ENCODE measurements at regions not wholly inside any gene's neighbourhood (a gene's known extent, or its start where the extent isn't known, plus 50 kb on each side); places are given as distances from the start of the nearest gene placed in this dataset.
"Not testable (repeated sequence)": the region's sequence is repeated elsewhere in the genome, so short reads cannot be mapped to it uniquely, and the experiment has no call there.

GRCh38 chr2:179385756-179386155 lies 121.1 kb upstream of the SESTD1 start:
- not testable (repeated sequence) for DNase-seq

GRCh38 chr2:179383975-179384374 lies 119.3 kb upstream of the SESTD1 start:
- DNase-seq: no peak

GRCh38 chr2:179377296-179377695 lies 112.7 kb upstream of the SESTD1 start:
- no peak for DNase-seq

GRCh38 chr2:179376881-179377280 lies 112.2 kb upstream of the SESTD1 start:
- DNase-seq: no peak

- DNase-seq: no peak
Measured at GRCh38 chr2:179373816-179374215, 109.2 kb upstream of the SESTD1 start.

- DNase-seq: not testable (repeated sequence)
Measured at GRCh38 chr2:179365561-179365960, 100.9 kb upstream of the SESTD1 start.

GRCh38 chr2:179355881-179356280 lies 91.2 kb upstream of the SESTD1 start:
- DNase-seq: no peak

- no peak for DNase-seq
Measured at GRCh38 chr2:179354739-179355537, 90.3 kb upstream of the SESTD1 start.

- no peak for DNase-seq
Measured at GRCh38 chr2:179354296-179354695, 89.7 kb upstream of the SESTD1 start.

- DNase-seq: no peak
Measured at GRCh38 chr2:179352181-179352580, 87.5 kb upstream of the SESTD1 start.

- no peak for DNase-seq
Measured at GRCh38 chr2:179351057-179351456, 86.4 kb upstream of the SESTD1 start.

- DNase-seq: no peak
Measured at GRCh38 chr2:179349670-179350303, 85.2 kb upstream of the SESTD1 start.

GRCh38 chr2:179348906-179349305 lies 84.3 kb upstream of the SESTD1 start:
- DNase-seq: no peak

- no peak for DNase-seq
Measured at GRCh38 chr2:179344970-179345369, 80.3 kb upstream of the SESTD1 start.

GRCh38 chr2:179344280-179344964 lies 79.8 kb upstream of the SESTD1 start:
- no peak for DNase-seq

- no peak for DNase-seq
Measured at GRCh38 chr2:179343945-179344279, 79.3 kb upstream of the SESTD1 start.

GRCh38 chr2:179341152-179341866 lies 76.7 kb upstream of the SESTD1 start:
- DNase-seq: no peak

- DNase-seq: peak; percentile 12
Measured at GRCh38 chr2:179340678-179341077, 76.0 kb upstream of the SESTD1 start.

GRCh38 chr2:179338681-179339080 lies 74.0 kb upstream of the SESTD1 start:
- DNase-seq: no peak

GRCh38 chr2:179336782-179337534 lies 72.3 kb upstream of the SESTD1 start:
- DNase-seq: no peak

- DNase-seq: no peak
Measured at GRCh38 chr2:179335732-179336131, 71.1 kb upstream of the SESTD1 start.

GRCh38 chr2:179332903-179333302 lies 68.3 kb upstream of the SESTD1 start:
- DNase-seq: no peak

GRCh38 chr2:179331061-179331460 lies 66.4 kb upstream of the SESTD1 start:
- no peak for DNase-seq
